SK-N-MC (cell line): ENCODE measurements at regions not wholly inside any gene's neighbourhood (a gene's known extent, or its start where the extent isn't known, plus 50 kb on each side); places are given as distances from the start of the nearest gene placed in this dataset.

Experiments
- EZH2 ChIP-seq: fragments of 200-600 bp; sonication (generic); IDR thresholded peaks from one replicate; pipeline ENCODE4 v1.6.1; 2017; ENCODE audit warnings: antibody characterized with exemption
- POLR2AphosphoS5 ChIP-seq: IDR thresholded peaks from 2 replicates; pipeline ENCODE4 v1.6.1; 2012; ENCODE audit warnings: mild to moderate bottlenecking, low read depth, low read length, borderline replicate concordance

GRCh38 chr12:58765076-58765475 lies 155.2 kb downstream of the LRIG3 start:
- TF ChIP-seq EZH2 (no peak), POLR2AphosphoS5 (no peak)
